Activated gamma-delta T cell treated with anti-CD3 and anti-CD28 coated beads, Interleukin-2, amount 50 U/mL, for 16 hours (primary cell): ENCODE measurements at regions not wholly inside any gene's neighbourhood (a gene's known extent, or its start where the extent isn't known, plus 50 kb on each side); places are given as distances from the start of the nearest gene placed in this dataset.

Source experiments
- DNase-seq: peaks from one replicate; pipeline ENCODE4 v3.0.0-alpha.2; 2020; ENCODE audit warnings: low read depth

- DNase-seq = no peak
These were observed 190.0 kb upstream of the MKI67 start for GRCh38 chr10:128316121-128316726.

- no peak for DNase-seq
These were observed 190.7 kb upstream of the MKI67 start for GRCh38 chr10:128316925-128317324.

- no peak for DNase-seq
These were observed 192.1 kb upstream of the MKI67 start for GRCh38 chr10:128318366-128318765.

- DNase-seq = no peak
These were observed 192.7 kb upstream of the MKI67 start for GRCh38 chr10:128318913-128319312.

- no peak for DNase-seq
These were observed 195.9 kb upstream of the MKI67 start for GRCh38 chr10:128322106-128322505.

- no peak for DNase-seq
These were observed 196.7 kb upstream of the MKI67 start for GRCh38 chr10:128322950-128323349.

GRCh38 chr10:128324058-128324827 is 198.0 kb upstream of the MKI67 start:
- DNase-seq = no peak

- no peak for DNase-seq
These were observed 199.6 kb upstream of the MKI67 start for GRCh38 chr10:128325788-128326187.

GRCh38 chr10:128326251-128326650 is 200.0 kb upstream of the MKI67 start:
- no peak for DNase-seq

- DNase-seq = no peak
These were observed 200.6 kb upstream of the MKI67 start for GRCh38 chr10:128326851-128327250.

- DNase-seq = no peak
These were observed 210.2 kb upstream of the MKI67 start for GRCh38 chr10:128336401-128336800.

- no peak for DNase-seq
These were observed 211.7 kb upstream of the MKI67 start for GRCh38 chr10:128337860-128338378.

GRCh38 chr10:128338951-128339350 is 212.7 kb upstream of the MKI67 start:
- DNase-seq = no peak

- DNase-seq = no peak
These were observed 213.5 kb upstream of the MKI67 start for GRCh38 chr10:128339753-128340152.

GRCh38 chr10:128345353-128345752 is 219.1 kb upstream of the MKI67 start:
- no peak for DNase-seq

- DNase-seq = no peak
These were observed 234.6 kb upstream of the MKI67 start for GRCh38 chr10:128360783-128361182.

- no peak for DNase-seq
These were observed 235.3 kb upstream of the MKI67 start for GRCh38 chr10:128361487-128361886.

- DNase-seq = no peak
These were observed 236.3 kb upstream of the MKI67 start for GRCh38 chr10:128362514-128362913.

GRCh38 chr10:128364631-128365030 is 238.4 kb upstream of the MKI67 start:
- DNase-seq = no peak

GRCh38 chr10:128365156-128365725 is 239.0 kb upstream of the MKI67 start:
- no peak for DNase-seq

- no peak for DNase-seq
These were observed 241.6 kb upstream of the MKI67 start for GRCh38 chr10:128367807-128368206.

- no peak for DNase-seq
These were observed 243.0 kb upstream of the MKI67 start for GRCh38 chr10:128369101-128369650.
